SK-N-SH (cell line): ENCODE measurements at regions not wholly inside any gene's neighbourhood (a gene's known extent, or its start where the extent isn't known, plus 50 kb on each side); places are given as distances from the start of the nearest gene placed in this dataset.

Experiments
- CTCF ChIA-PET: fragments of 300-600, 350-600 bp; formaldehyde crosslinking; extraction: SDS; loops from one replicate; lab custom pipeline; 2021; lab: Yijun Ruan, JAX
- POLR2A ChIA-PET: fragments of 350-600 bp; sonication (Branson Sonifier 250); formaldehyde crosslinking; extraction: SDS; loops from one replicate; lab custom pipeline; 2020; ENCODE audit warnings: antibody characterized with exemption, inconsistent platforms; lab: Yijun Ruan, JAX
- DNase-seq: peaks from one replicate; pipeline ENCODE4 v3.0.0; 2012
- H2AFZ ChIP-seq: fragments of 200-600 bp; sonication (generic); 2 replicates; pipeline ENCODE4 v1.8.1; 2016; ENCODE audit warnings: antibody characterized with exemption, mild to moderate bottlenecking, low read depth
- H3F3A ChIP-seq: fragments of 200-600 bp; sonication (generic); replicated peaks from 2 replicates; pipeline ENCODE3; 2016; ENCODE audit warnings: antibody characterized with exemption, mild to moderate bottlenecking; ENCODE audit not compliant: insufficient read depth
- H3K27ac ChIP-seq, 2 experiments: fragments of 200-500 bp in 1 of 2; fragments of 200-600 bp in 1 of 2; sonication (Bioruptor generic) in 1 of 2; sonication (generic), shearing (Covaris generic) in 1 of 2; 2 replicates each; pipeline versions ENCODE4 v1.5.1 to v1.6.1; 2014 to 2016; ENCODE audit warnings: low read depth in 2 of 2, inconsistent platforms in 1 of 2, low read length in 1 of 2, mild to moderate bottlenecking in 1 of 2, mixed read lengths in 1 of 2
- H3K27me3 ChIP-seq: fragments of 200-600 bp; sonication (generic), shearing (Covaris generic); 2 replicates; pipeline ENCODE4 v1.6.1; 2016; ENCODE audit warnings: mixed run types; ENCODE audit not compliant: insufficient read depth
- H3K36me3 ChIP-seq, 2 experiments: fragments of 200-500 bp in 1 of 2; fragments of 200-600 bp in 1 of 2; sonication (Bioruptor generic) in 1 of 2; sonication (generic) in 1 of 2; replicated peaks in 1 of 2; 2 replicates each; pipeline versions ENCODE3 to v1.5.1; 2014 to 2016; ENCODE audit warnings: low read length in 1 of 2, mild to moderate bottlenecking in 1 of 2; ENCODE audit not compliant: insufficient read depth in 2 of 2, control insufficient read depth in 1 of 2
- H3K4me1 ChIP-seq, 2 experiments: fragments of 200-500 bp in 1 of 2; fragments of 200-600 bp in 1 of 2; sonication (Bioruptor generic) in 1 of 2; sonication (generic), shearing (Covaris generic) in 1 of 2; 2 replicates each; pipeline versions ENCODE4 v1.5.1 to v1.6.1; 2014 to 2016; ENCODE audit warnings: low read depth in 1 of 2, low read length in 1 of 2, mixed run types in 1 of 2; ENCODE audit not compliant: insufficient read depth in 2 of 2, control insufficient read depth in 1 of 2
- H3K4me2 ChIP-seq: fragments of 200-600 bp; sonication (generic), shearing (Covaris generic); 2 replicates; pipeline ENCODE4 v1.6.1; 2017; ENCODE audit warnings: mixed run types
- H3K4me3 ChIP-seq, 2 experiments: fragments of 200-500 bp in 1 of 2; fragments of 200-600 bp in 1 of 2; sonication (Bioruptor generic) in 1 of 2; sonication (generic), shearing (Covaris generic) in 1 of 2; 2 replicates each; pipeline versions ENCODE4 v1.5.1 to v1.8.1; 2014 to 2016; ENCODE audit warnings: low read depth in 2 of 2, inconsistent platforms in 1 of 2, low read length in 1 of 2, mild to moderate bottlenecking in 1 of 2, mixed read lengths in 1 of 2, moderate library complexity in 1 of 2
- H3K79me2 ChIP-seq: fragments of 200-600 bp; sonication (generic); 2 replicates; pipeline ENCODE4 v1.8.1; 2017; ENCODE audit warnings: mild to moderate bottlenecking; ENCODE audit not compliant: insufficient read depth
- H3K9ac ChIP-seq: fragments of 200-600 bp; sonication (generic); 2 replicates; pipeline ENCODE4 v1.6.1; 2017; ENCODE audit warnings: mixed run types
- H3K9me2 ChIP-seq: fragments of 200-600 bp; sonication (generic); 2 replicates; pipeline ENCODE4 v1.6.1; 2017; ENCODE audit warnings: mixed run types
- H3K9me3 ChIP-seq: fragments of 200-600 bp; sonication (generic); 2 replicates; pipeline ENCODE4 v1.6.1; 2017; ENCODE audit warnings: mixed run types, mild to moderate bottlenecking, moderate library complexity
- H4K20me1 ChIP-seq: fragments of 200-600 bp; sonication (generic); 2 replicates; pipeline ENCODE4 v1.6.1; 2017; ENCODE audit warnings: mild to moderate bottlenecking, mixed run types; ENCODE audit not compliant: insufficient read depth
- CHD2 ChIP-seq: fragments of 150-350 bp; IDR thresholded peaks from 2 replicates; pipeline ENCODE4 v1.6.1; 2018; ENCODE audit warnings: low read length; ENCODE audit not compliant: partially characterized antibody
- CTCF ChIP-seq: fragments of 200-600 bp; sonication (generic); IDR thresholded peaks from 2 replicates; pipeline ENCODE4 v1.6.1; 2017; ENCODE audit warnings: antibody characterized with exemption, mild to moderate bottlenecking, moderate library complexity
- EP300 ChIP-seq, 2 experiments: IDR thresholded peaks; 2 replicates each; pipeline versions ENCODE4 v1.4.0 to v1.6.1; 2012; ENCODE audit warnings: borderline replicate concordance in 1 of 2, low read depth in 1 of 2, low read length in 1 of 2
- FOXJ3 ChIP-seq: sonication (generic); formaldehyde crosslinking; IDR thresholded peaks from 2 replicates; pipeline ENCODE4 v1.5.1; 2020; ENCODE audit warnings: mild to moderate bottlenecking, missing genetic modification reagents
- FOXM1 ChIP-seq: IDR thresholded peaks from 2 replicates; pipeline ENCODE4 v1.4.0; 2012; ENCODE audit warnings: low read depth, mild to moderate bottlenecking
- GABPA ChIP-seq: IDR thresholded peaks from 2 replicates; pipeline ENCODE4 v1.4.0; 2012; ENCODE audit warnings: low read depth, mild to moderate bottlenecking
- GATA2 ChIP-seq: sonication (generic); formaldehyde crosslinking; IDR thresholded peaks from 2 replicates; pipeline ENCODE4 v1.5.0; 2020; ENCODE audit warnings: mild to moderate bottlenecking, missing genetic modification reagents
- IRF3 ChIP-seq: fragments of 150-350 bp; IDR thresholded peaks from 2 replicates; pipeline ENCODE4 v1.6.1; 2016; ENCODE audit warnings: mild to moderate bottlenecking, low read depth, low read length
- JUND ChIP-seq: IDR thresholded peaks from 2 replicates; pipeline ENCODE4 v1.4.0; 2012
- MAX ChIP-seq: IDR thresholded peaks from 2 replicates; pipeline ENCODE4 v1.4.0; 2012; ENCODE audit warnings: low read depth
- MEF2A ChIP-seq: IDR thresholded peaks from 2 replicates; pipeline ENCODE4 v1.4.0; 2012; ENCODE audit warnings: low read depth, borderline replicate concordance
- POLR2AphosphoS5 ChIP-seq: IDR thresholded peaks from 2 replicates; pipeline ENCODE4 v1.6.1; 2012; ENCODE audit warnings: low read depth, low read length
- RCOR1 ChIP-seq: fragments of 150-350 bp; IDR thresholded peaks from 2 replicates; pipeline ENCODE4 v1.6.1; 2017; ENCODE audit warnings: antibody characterized with exemption, low read length
- REST ChIP-seq: IDR thresholded peaks from 2 replicates; pipeline ENCODE4 v1.6.1; 2012; ENCODE audit warnings: mild to moderate bottlenecking, low read depth, low read length, moderate library complexity
- RFX5 ChIP-seq: IDR thresholded peaks from 2 replicates; pipeline ENCODE4 v1.6.1; 2012; ENCODE audit warnings: mild to moderate bottlenecking, improper control_type of control experiment, low read length
- RXRA ChIP-seq: IDR thresholded peaks from 2 replicates; pipeline ENCODE4 v1.4.0; 2012; ENCODE audit warnings: low read depth, mild to moderate bottlenecking, borderline replicate concordance
- TCF12 ChIP-seq: IDR thresholded peaks from 2 replicates; pipeline ENCODE4 v1.4.0; 2012
- USF1 ChIP-seq: IDR thresholded peaks from 2 replicates; pipeline ENCODE4 v1.4.0; 2012; ENCODE audit warnings: low read depth, borderline replicate concordance
- YY1 ChIP-seq: IDR thresholded peaks from 2 replicates; pipeline ENCODE4 v1.4.0; 2012; ENCODE audit warnings: low read depth, mild to moderate bottlenecking
- WGBS: methylation state at CpG from one replicate; pipeline ENCODE4 v1.1.6; 2017; ENCODE audit warnings: low lambda C conversion rate; 5-methylcytosine and 5-hydroxymethylcytosine counted together

- WGBS, result 10% methylated on average over 1 of the region's 1 CpG
- H4K20me1 ChIP-seq, result no peaks in the 10 kb centered on the region
- no peaks in the 10 kb centered on the region for H3F3A ChIP-seq
- H3K9ac ChIP-seq, result no peak overlapping the region
- no peaks in the 10 kb centered on the region for H3K79me2 ChIP-seq
- no peaks in the 10 kb centered on the region for H3K4me1 ChIP-seq
- no peak overlapping the region for H3K4me2 ChIP-seq
- no peaks in the 10 kb centered on the region for H3K9me2 ChIP-seq
- TF ChIP-seq MEF2A (no peak), USF1 (no peak), TCF12 (no peak), RCOR1 (no peak), POLR2AphosphoS5 (no peak), IRF3 (no peak), MAX (no peak), FOXJ3 (CRISPR knock-in tag) (no peak), EP300 (IDR thresholded peaks at IDR 0.05; ENCODE audit: borderline replicate concordance in 1 of 2, low read depth in 1 of 2, low read length in 1 of 2) (no peak), REST (no peak), FOXM1 (no peak), RFX5 (no peak), GABPA (no peak), CTCF (no peak), YY1 (no peak), GATA2 (CRISPR knock-in tag) (no peak), CHD2 (no peak), RXRA (no peak), JUND (no peak)
- H3K27me3 ChIP-seq, result no peaks in the 10 kb centered on the region
- ChIA-PET POLR2A (no interaction called here), CTCF (no interaction called here)
- no peak for DNase-seq
- no peaks in the 10 kb centered on the region for H3K36me3 ChIP-seq
- no peaks in the 10 kb centered on the region for H3K9me3 ChIP-seq
- H2AFZ ChIP-seq, result no peak overlapping the region
- H3K4me3 ChIP-seq, result no peak overlapping the region
- H3K27ac ChIP-seq, result no peak overlapping the region
Observed at GRCh38 chr3:95725770-95726169, 1088.6 kb upstream of the EPHA6 start.
